Common myeloid progenitor, CD34-positive (primary cell): ENCODE measurements at regions not wholly inside any gene's neighbourhood (a gene's known extent, or its start where the extent isn't known, plus 50 kb on each side); places are given as distances from the start of the nearest gene placed in this dataset.

ENCODE experiments used
- CTCF ChIA-PET: fragments of 350-600 bp; sonication (Branson Sonifier 250); formaldehyde crosslinking; loops from one replicate; lab custom pipeline; 2021; ENCODE audit warnings: antibody characterized with exemption; lab: Charles Lee
- POLR2A ChIA-PET: fragments of 350-600 bp; sonication (Branson Sonifier 250); formaldehyde crosslinking; loops from one replicate; lab custom pipeline; 2021; ENCODE audit warnings: antibody characterized with exemption; lab: Charles Lee
- DNase-seq, 3 donors: peaks; one replicate each; pipeline versions ENCODE4 v3.0.0 to v3.0.0-alpha.2; 2013
- H3K27ac ChIP-seq, 2 experiments: 1 replicate in 1 of 2; 2 replicates in 1 of 2; pipeline ENCODE4 v1.7.0; 2013; ENCODE audit warnings: inconsistent platforms in 2 of 2, low read length in 2 of 2, mild to moderate bottlenecking in 2 of 2, low read depth in 1 of 2, moderate library complexity in 1 of 2; ENCODE audit not compliant: severe bottlenecking in 2 of 2, insufficient read depth in 1 of 2, poor library complexity in 1 of 2
- H3K27me3 ChIP-seq, 5 experiments: replicated peaks in 2 of 5; 1 replicate in 3 of 5; 2 replicates in 2 of 5; pipeline versions ENCODE4 v1.6.1 to v1.7.0; 2013; ENCODE audit warnings: low read length in 4 of 5, mild to moderate bottlenecking in 2 of 5, moderate library complexity in 2 of 5, inconsistent platforms in 1 of 5; ENCODE audit not compliant: insufficient read depth in 5 of 5, control insufficient read depth in 4 of 5
- H3K36me3 ChIP-seq, 4 experiments: 1 replicate in 2 of 4; 2 replicates in 2 of 4; pipeline versions ENCODE4 v1.6.1 to v1.7.0; 2013; ENCODE audit warnings: low read length in 3 of 4, control low read depth in 1 of 4, mild to moderate bottlenecking in 1 of 4; ENCODE audit not compliant: control insufficient read depth in 4 of 4, insufficient read depth in 4 of 4
- H3K4me1 ChIP-seq, 4 experiments: 1 replicate in 3 of 4; 2 replicates in 1 of 4; pipeline versions ENCODE4 v1.6.1 to v1.7.1; 2013; ENCODE audit warnings: low read length in 3 of 4, mild to moderate bottlenecking in 3 of 4, control low read depth in 1 of 4, inconsistent platforms in 1 of 4, moderate library complexity in 1 of 4; ENCODE audit not compliant: control insufficient read depth in 4 of 4, insufficient read depth in 4 of 4; ENCODE audit errors: control extremely low read depth in 1 of 4
- H3K4me3 ChIP-seq, 7 experiments: 1 replicate in 4 of 7; 2 replicates in 3 of 7; pipeline versions ENCODE4 v1.5.1 to v1.7.0; 2013; ENCODE audit warnings: mild to moderate bottlenecking in 7 of 7, low read length in 6 of 7, moderate library complexity in 6 of 7, inconsistent platforms in 2 of 7, low read depth in 2 of 7, control low read depth in 1 of 7; ENCODE audit not compliant: insufficient read depth in 4 of 7, control insufficient read depth in 1 of 7; ENCODE audit errors: extremely low read depth in 1 of 7
- H3K9me3 ChIP-seq, 5 experiments: 1 replicate in 4 of 5; 2 replicates in 1 of 5; pipeline versions ENCODE4 v1.6.1 to v1.7.1; 2013; ENCODE audit warnings: low read length in 4 of 5, mild to moderate bottlenecking in 2 of 5, inconsistent platforms in 1 of 5, low read depth in 1 of 5, moderate library complexity in 1 of 5; ENCODE audit not compliant: control insufficient read depth in 4 of 5, insufficient read depth in 2 of 5; ENCODE audit errors: control extremely low read depth in 1 of 5
- WGBS: methylation state at CpG from one replicate; pipeline ENCODE4 v1.1.5; 2013; ENCODE audit not compliant: insufficient coverage; 5-methylcytosine and 5-hydroxymethylcytosine counted together

DNA sequence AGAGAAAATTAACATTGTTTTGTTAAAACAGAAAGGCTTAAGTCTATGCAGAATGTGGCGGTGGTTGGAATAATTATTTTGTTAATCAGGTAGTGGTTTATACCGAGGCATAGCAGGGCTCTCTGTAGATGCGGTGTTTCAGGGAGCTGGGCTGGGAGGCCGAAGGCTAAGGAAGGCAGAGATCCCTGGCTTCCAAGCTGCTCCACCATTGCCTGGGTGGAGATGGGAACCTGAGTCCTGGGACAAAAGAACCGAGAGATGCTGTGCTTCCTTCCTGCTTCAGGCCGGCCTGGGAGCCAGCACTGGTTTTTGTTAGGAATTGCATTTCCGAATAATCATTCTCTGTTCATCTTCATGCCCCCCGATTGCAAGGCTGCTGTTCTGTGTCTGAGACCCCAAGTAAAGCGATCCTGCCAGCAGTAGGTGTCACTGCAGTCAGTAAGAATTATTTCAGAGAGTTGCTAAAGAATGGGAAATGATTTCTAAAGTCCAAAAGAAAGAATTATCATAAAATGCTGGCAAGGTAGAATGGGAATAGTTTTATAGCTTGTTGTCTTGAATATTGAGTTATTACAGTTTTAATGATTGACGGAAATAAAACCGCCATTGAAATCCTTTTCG, 824.9 kb downstream of the GALR1 start:
- Histone ChIP-seq H3K27me3 (peaks cover 0 to 21% (median 8%) of the 10 kb centered on the region in 5 experiments), H3K4me3 (no peak overlapping the region), H3K27ac (no peak overlapping the region), H3K36me3 (no peaks in the 10 kb centered on the region), H3K9me3 (no peaks in the 10 kb centered on the region), H3K4me1 (no peaks in the 10 kb centered on the region)
- DNase-seq = no peak
- ChIA-PET POLR2A (no interaction called here), CTCF (no interaction called here)
- WGBS = 47% methylated on average over 9 of the region's 12 CpGs

DNA sequence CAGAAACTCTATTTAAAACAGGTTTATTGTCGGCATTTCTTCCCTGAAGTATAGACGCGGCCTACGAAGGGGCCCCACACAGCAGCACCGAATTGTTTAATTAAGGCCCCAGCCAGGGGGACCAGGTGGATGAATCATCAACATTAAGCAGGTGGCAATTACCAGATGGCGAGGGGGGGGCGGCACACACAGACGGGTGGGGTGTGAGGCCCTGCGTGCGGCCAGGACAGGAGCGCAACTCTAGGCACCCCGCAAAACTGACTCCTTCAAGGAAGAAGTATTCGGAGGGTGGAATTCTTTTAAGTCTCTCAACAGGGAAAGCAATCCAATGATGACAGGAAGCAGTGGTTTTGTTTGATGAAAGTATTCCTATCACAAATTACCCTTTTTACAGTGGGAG, 830.4 kb downstream of the GALR1 start:
- ChIA-PET POLR2A (no interaction called here), CTCF (no interaction called here)
- Histone ChIP-seq H3K36me3 (no peaks in the 10 kb centered on the region), H3K27me3 (peaks cover 0 to 11% (median 0%) of the 10 kb centered on the region in 5 experiments), H3K27ac (no peak overlapping the region), H3K9me3 (no peaks in the 10 kb centered on the region), H3K4me1 (no peaks in the 10 kb centered on the region), H3K4me3 (no peak overlapping the region)
- WGBS = 97% methylated on average over 12 of the region's 13 CpGs
- DNase-seq = no peak

DNA sequence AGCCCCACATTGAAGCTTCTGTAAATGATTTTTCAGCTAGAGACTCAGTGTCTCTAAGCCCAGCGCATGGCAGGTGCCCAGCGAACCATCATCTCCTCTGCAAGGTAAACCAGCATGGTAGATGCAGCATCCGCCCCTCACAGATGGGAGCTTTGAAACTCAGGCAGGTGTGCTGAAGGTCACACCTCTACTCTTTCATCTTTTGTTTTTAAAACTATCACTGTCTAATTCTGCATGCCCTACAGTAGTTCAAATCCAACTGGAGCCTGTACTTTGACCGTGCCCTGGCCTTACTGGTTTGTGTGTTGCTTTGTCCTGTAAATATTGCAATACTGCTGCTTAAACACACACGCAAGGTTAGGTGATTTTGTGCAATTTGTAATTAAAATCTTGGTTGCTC, 831.1 kb downstream of the GALR1 start:
- 96% methylated on average over 4 of the region's 5 CpGs for WGBS
- ChIA-PET CTCF (no interaction called here), POLR2A (no interaction called here)
- DNase-seq = no peak
- no peaks in the 10 kb centered on the region for H3K4me1 ChIP-seq
- H3K4me3 ChIP-seq = no peak overlapping the region
- no peaks in the 10 kb centered on the region for H3K36me3 ChIP-seq
- H3K9me3 ChIP-seq = no peaks in the 10 kb centered on the region
- peaks cover 0 to 11% (median 0%) of the 10 kb centered on the region in 5 experiments for H3K27me3 ChIP-seq
- H3K27ac ChIP-seq = no peak overlapping the region

DNA sequence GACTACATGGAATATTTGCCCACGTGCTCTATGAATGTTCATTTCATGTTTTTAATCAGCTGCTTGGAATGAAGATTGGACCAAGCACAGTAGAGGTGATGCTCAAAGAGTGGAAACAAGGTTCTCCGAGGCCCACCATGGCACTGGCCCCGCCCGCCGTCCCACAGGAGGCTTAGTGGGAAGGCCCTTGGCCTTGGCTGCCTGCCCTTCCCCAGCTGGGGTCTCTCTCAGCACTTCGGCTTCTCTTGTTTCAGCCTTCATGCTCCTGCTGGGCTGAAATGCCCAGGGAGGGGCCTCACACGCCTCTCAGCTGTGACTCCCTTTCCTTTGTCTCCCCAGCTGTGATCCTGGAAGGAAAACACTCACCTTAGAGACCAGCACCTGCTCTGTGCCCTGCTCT, 833.2 kb downstream of the GALR1 start:
- no peaks in the 10 kb centered on the region for H3K36me3 ChIP-seq
- CTCF ChIA-PET = no interaction called here
- H3K27me3 ChIP-seq = peaks cover 0 to 7% (median 0%) of the 10 kb centered on the region in 5 experiments
- no peak overlapping the region for H3K27ac ChIP-seq
- no peaks in the 10 kb centered on the region for H3K9me3 ChIP-seq
- H3K4me3 ChIP-seq = no peak overlapping the region
- no peak for DNase-seq
- no peaks in the 10 kb centered on the region for H3K4me1 ChIP-seq
- WGBS = 90% methylated on average over 7 of the region's 7 CpGs
- POLR2A ChIA-PET = no interaction called here

DNA sequence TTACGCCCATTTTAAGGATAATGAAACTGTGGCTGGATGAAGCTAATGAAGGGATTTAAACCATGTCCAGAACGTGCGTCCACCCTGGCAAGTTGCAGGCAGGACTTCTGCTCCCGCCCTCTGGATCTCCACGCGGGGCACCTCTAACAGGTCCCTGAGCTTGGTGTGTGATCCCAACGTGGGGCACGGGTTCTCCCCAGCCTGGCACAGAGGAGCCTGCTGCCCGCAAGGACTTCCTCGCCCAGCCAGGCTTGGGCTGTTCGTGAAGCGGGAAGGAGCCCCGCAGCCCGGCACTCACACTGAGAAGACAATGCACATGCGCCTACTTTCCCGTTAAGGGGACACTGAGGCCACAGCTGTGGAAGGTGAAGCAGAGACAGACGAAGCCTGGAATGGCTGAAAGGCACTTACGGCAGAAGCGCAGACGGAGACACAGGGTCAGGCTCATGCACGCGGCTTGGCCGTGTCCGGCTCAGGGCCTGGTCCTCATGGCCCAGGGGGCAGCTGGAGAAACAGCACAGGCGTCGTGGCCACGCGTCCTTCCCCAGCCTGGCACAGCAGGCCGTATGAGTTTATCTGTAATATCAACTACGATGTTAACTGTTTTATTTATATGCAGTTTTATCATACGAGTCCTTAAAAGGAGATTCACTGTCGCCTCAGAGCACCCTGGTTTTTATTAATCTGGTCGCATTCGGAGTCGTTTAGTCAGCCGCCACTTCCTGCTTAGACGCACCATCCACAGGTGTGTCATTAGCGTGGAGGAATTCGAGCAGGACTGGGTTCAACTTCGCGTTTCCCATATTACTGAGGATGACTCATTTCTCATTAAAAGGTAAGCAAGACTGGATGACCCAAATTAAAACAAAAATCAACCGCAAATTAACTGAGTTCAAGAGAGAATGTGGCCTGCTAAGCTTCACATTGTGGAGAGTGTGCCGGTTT, 835.9 kb downstream of the GALR1 start:
- Histone ChIP-seq H3K27me3 (no peaks in the 10 kb centered on the region), H3K4me3 (no peak overlapping the region), H3K27ac (no peak overlapping the region), H3K4me1 (no peaks in the 10 kb centered on the region), H3K9me3 (no peaks in the 10 kb centered on the region), H3K36me3 (no peaks in the 10 kb centered on the region)
- ChIA-PET CTCF (no interaction called here), POLR2A (no interaction called here)
- WGBS = 92% methylated on average over 41 of the region's 43 CpGs
- no peak for DNase-seq

DNA sequence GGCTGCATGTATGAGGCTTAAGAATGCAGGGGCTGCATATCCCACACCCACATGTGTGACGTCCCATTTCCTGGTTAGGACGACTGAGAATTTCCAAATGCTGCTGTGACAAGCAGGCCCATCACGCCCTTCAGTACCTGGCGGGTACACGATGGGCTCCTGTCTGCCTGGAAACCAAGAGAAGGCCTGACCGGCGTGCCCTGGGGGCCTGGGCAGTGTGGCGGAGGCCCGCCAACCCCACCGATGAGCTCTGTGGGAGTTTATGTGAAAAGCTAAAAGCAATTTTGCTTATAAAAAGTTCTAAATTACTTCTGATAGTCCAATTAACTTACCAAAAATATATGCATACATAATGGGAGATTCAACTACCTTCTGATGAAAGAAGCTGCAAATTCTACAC, 837.3 kb downstream of the GALR1 start:
- Histone ChIP-seq H3K4me1 (no peaks in the 10 kb centered on the region), H3K36me3 (no peaks in the 10 kb centered on the region), H3K27me3 (no peaks in the 10 kb centered on the region), H3K27ac (no peak overlapping the region), H3K4me3 (no peak overlapping the region), H3K9me3 (no peaks in the 10 kb centered on the region)
- WGBS = 86% methylated on average over 5 of the region's 10 CpGs
- ChIA-PET CTCF (no interaction called here), POLR2A (no interaction called here)
- no peak for DNase-seq

DNA sequence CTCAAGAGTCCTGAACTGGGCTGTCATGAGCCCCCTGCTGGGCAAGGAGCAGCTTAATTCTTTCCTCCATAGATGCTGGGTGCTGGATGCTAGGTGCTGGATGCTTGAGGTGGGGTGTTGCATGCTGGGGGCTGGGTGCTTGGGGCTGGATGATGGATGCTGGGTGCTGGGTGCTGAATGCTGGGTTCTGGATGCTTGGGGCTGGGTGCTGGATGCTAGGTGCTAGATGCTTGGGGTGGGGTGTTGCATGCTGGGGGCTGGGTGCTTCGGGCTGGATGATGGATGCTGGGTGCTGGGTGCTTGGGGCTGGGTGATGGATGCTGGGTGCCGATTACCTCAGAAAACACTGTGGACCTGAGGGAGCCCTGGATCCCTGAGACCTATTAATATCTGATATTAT, 837.7 kb downstream of the GALR1 start:
- ChIA-PET CTCF (no interaction called here), POLR2A (no interaction called here)
- DNase-seq = no peak
- no peak overlapping the region for H3K27ac ChIP-seq
- H3K4me1 ChIP-seq = no peaks in the 10 kb centered on the region
- 83% methylated on average over 1 of the region's 2 CpGs for WGBS
- no peaks in the 10 kb centered on the region for H3K36me3 ChIP-seq
- H3K27me3 ChIP-seq = no peaks in the 10 kb centered on the region
- H3K4me3 ChIP-seq = no peak overlapping the region
- H3K9me3 ChIP-seq = no peaks in the 10 kb centered on the region
